ENCODE measurements at regions not wholly inside any gene's neighbourhood (a gene's known extent, or its start where the extent isn't known, plus 50 kb on each side); places are given as distances from the start of the nearest gene placed in this dataset.
A peak's percentile ranks its signal among the peaks of the same experiment; 100 is the strongest.

- H3K9me3 ChIP-seq (ENCODE audit: insufficient read depth, low read depth), result no peaks in the 10 kb centered on the region
- no peak overlapping the region for H3K27ac ChIP-seq
- POLR2A ChIA-PET (ENCODE audit: unreplicated experiment), result no interaction called here
These were observed 235.4 kb upstream of the E2F7 start for GRCh38 chr12:77300811-77301210.

DNA sequence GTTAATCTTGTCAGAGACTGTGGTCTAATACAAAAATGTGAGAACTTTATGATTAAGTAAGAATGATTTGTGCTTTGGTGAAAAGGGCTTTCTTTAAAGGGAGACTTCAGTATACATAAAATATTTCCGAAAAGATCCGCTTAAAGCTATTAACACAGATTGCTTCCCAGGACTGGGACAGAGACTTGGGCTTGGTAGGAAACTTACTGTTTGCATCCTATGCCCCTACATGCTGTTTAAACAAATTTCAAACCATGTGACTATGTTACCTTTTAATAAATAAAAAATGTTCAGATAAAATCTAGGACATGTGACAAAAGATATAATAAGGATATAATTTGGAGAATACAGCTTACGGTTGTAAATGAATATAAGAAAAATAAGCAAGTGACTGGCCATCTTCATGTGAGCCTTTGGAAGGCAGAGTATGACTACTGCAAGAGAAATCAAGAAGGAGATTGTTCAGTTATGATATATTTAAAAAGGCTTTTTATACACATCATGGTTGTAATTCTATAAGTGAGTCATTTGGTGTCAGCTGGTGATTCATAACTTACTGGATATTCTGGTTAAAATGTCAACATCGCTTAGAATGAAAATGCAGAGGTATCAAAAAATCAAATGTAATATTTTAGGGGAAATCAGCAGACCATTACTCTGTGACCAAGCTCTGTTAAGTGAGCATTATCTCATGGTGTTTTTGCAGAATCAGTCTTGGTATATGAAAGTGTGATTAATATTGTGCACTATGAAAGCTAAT, 234.7 kb upstream of the E2F7 start:
- Histone ChIP-seq H3K27me3 (ENCODE audit: insufficient read depth, low read depth) (no peaks in the 10 kb centered on the region), H3K9me3 (ENCODE audit: insufficient read depth, low read depth) (no peaks in the 10 kb centered on the region), H3F3A (ENCODE audit: insufficient read depth, low read depth) (peaks cover 11% of the 10 kb centered on the region), H3K9me2 (ENCODE audit: insufficient read depth) (no peaks in the 10 kb centered on the region), H2AFZ (no peak overlapping the region), H3K27ac (peak overlapping the region; percentile 30; the same call in 1 of the 2 replicates), H3K79me2 (ENCODE audit: low read depth) (no peaks in the 10 kb centered on the region), H3K36me3 (ENCODE audit: low read depth) (no peaks in the 10 kb centered on the region), H3K4me3 (no peak overlapping the region), H3K4me2 (peak overlapping the region; percentile 43), H3K4me1 (replicated peaks; ENCODE audit: insufficient read depth) (peaks cover 19% of the 10 kb centered on the region), H4K20me1 (ENCODE audit: insufficient read depth) (no peaks in the 10 kb centered on the region)
- peak in 1 of 2 experiments; percentile 74 for DNase-seq
- no TSS peak for BruUV-seq (replicated peaks)
- intact Hi-C loops (cut with micrococcal nuclease; ENCODE audit: unreplicated experiment), result no loop called here
- ChIA-PET POLR2A (ENCODE audit: unreplicated experiment) (no interaction called here), CTCF (no interaction called here)
- no peak for TF ChIP-seq EZH2 (IDR thresholded peaks at IDR 0.05; ENCODE audit: low read depth)
- TF ChIP-seq, protein P1, sequence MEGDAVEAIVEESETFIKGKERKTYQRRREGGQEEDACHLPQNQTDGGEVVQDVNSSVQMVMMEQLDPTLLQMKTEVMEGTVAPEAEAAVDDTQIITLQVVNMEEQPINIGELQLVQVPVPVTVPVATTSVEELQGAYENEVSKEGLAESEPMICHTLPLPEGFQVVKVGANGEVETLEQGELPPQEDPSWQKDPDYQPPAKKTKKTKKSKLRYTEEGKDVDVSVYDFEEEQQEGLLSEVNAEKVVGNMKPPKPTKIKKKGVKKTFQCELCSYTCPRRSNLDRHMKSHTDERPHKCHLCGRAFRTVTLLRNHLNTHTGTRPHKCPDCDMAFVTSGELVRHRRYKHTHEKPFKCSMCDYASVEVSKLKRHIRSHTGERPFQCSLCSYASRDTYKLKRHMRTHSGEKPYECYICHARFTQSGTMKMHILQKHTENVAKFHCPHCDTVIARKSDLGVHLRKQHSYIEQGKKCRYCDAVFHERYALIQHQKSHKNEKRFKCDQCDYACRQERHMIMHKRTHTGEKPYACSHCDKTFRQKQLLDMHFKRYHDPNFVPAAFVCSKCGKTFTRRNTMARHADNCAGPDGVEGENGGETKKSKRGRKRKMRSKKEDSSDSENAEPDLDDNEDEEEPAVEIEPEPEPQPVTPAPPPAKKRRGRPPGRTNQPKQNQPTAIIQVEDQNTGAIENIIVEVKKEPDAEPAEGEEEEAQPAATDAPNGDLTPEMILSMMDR (conservative IDR thresholded peaks at IDR 0.05), result no peak

More at GRCh38 chr12:77300811-77301210, 235.4 kb upstream of the E2F7 start:
- no peaks in the 10 kb centered on the region for H3K79me2 ChIP-seq (ENCODE audit: low read depth)
- no peaks in the 10 kb centered on the region for H3K9me2 ChIP-seq (ENCODE audit: insufficient read depth)
- H3K4me3 ChIP-seq, result no peak overlapping the region
- H3K27me3 ChIP-seq (ENCODE audit: insufficient read depth, low read depth), result no peaks in the 10 kb centered on the region
- peak overlapping the region; percentile 43; the same call in 1 of the 2 replicates for H3K4me2 ChIP-seq
- H2AFZ ChIP-seq, result no peak overlapping the region
- CTCF ChIA-PET, result no interaction called here
- no TSS peak for BruUV-seq (replicated peaks)
- H3K36me3 ChIP-seq (ENCODE audit: low read depth), result no peaks in the 10 kb centered on the region
- H3F3A ChIP-seq (ENCODE audit: insufficient read depth, low read depth), result peaks cover 11% of the 10 kb centered on the region
- peaks cover 19% of the 10 kb centered on the region for H3K4me1 ChIP-seq (replicated peaks; ENCODE audit: insufficient read depth)
- no peak for DNase-seq
- intact Hi-C loops (cut with micrococcal nuclease; ENCODE audit: unreplicated experiment), result no loop called here
- no peaks in the 10 kb centered on the region for H4K20me1 ChIP-seq (ENCODE audit: insufficient read depth)
- TF ChIP-seq EZH2 (IDR thresholded peaks at IDR 0.05; ENCODE audit: low read depth), result no peak
- TF ChIP-seq, protein P1 (conservative IDR thresholded peaks at IDR 0.05), result no peak

- no peaks in the 10 kb centered on the region for H3K36me3 ChIP-seq (ENCODE audit: low read depth)
- no peak overlapping the region for H3K4me2 ChIP-seq
- BruUV-seq (replicated peaks), result no TSS peak
- H3K79me2 ChIP-seq (ENCODE audit: low read depth), result no peaks in the 10 kb centered on the region
- intact Hi-C loops (cut with micrococcal nuclease; ENCODE audit: unreplicated experiment), result no loop called here
- ChIA-PET POLR2A (ENCODE audit: unreplicated experiment) (no interaction called here), CTCF (no interaction called here)
- no peaks in the 10 kb centered on the region for H3K9me2 ChIP-seq (ENCODE audit: insufficient read depth)
- H3K9me3 ChIP-seq (ENCODE audit: insufficient read depth, low read depth), result no peaks in the 10 kb centered on the region
- H3K27me3 ChIP-seq (ENCODE audit: insufficient read depth, low read depth), result no peaks in the 10 kb centered on the region
- H4K20me1 ChIP-seq (ENCODE audit: insufficient read depth), result no peaks in the 10 kb centered on the region
- H3K27ac ChIP-seq, result no peak overlapping the region
- H2AFZ ChIP-seq, result no peak overlapping the region
- no peak for TF ChIP-seq EZH2 (IDR thresholded peaks at IDR 0.05; ENCODE audit: low read depth)
- TF ChIP-seq, protein P1 (conservative IDR thresholded peaks at IDR 0.05), result no peak
- peaks cover 11% of the 10 kb centered on the region for H3F3A ChIP-seq (ENCODE audit: insufficient read depth, low read depth)
- DNase-seq, result no peak
- no peak overlapping the region for H3K4me3 ChIP-seq
- H3K4me1 ChIP-seq (replicated peaks; ENCODE audit: insufficient read depth), result peaks cover 24% of the 10 kb centered on the region
These were observed 233.6 kb upstream of the E2F7 start for GRCh38 chr12:77299001-77299400.
